DOHH2 (cell line): ENCODE measurements at regions not wholly inside any gene's neighbourhood (a gene's known extent, or its start where the extent isn't known, plus 50 kb on each side); places are given as distances from the start of the nearest gene placed in this dataset.

Source experiments
- H3F3A ChIP-seq: fragments of 200-600 bp; sonication (generic), shearing (Covaris generic); 2 replicates; pipeline ENCODE4 v1.6.0; 2016; ENCODE audit warnings: antibody characterized with exemption, mild to moderate bottlenecking; ENCODE audit not compliant: control insufficient read depth, insufficient read depth
- H3K27ac ChIP-seq: fragments of 200-600 bp; sonication (generic); 2 replicates; pipeline ENCODE4 v1.5.1; 2014; ENCODE audit warnings: low read depth, mild to moderate bottlenecking, low read length, moderate library complexity
- H3K27me3 ChIP-seq: fragments of 200-600 bp; sonication (generic); 2 replicates; pipeline ENCODE4 v1.6.1; 2014; ENCODE audit warnings: mild to moderate bottlenecking, low read length, mixed read lengths; ENCODE audit not compliant: control insufficient read depth
- H3K36me3 ChIP-seq: fragments of 200-600 bp; sonication (generic); 2 replicates; pipeline ENCODE4 v1.6.1; 2014; ENCODE audit warnings: mild to moderate bottlenecking, low read length, moderate library complexity, mixed read lengths; ENCODE audit not compliant: control insufficient read depth
- H3K4me1 ChIP-seq: fragments of 200-600 bp; sonication (generic); 2 replicates; pipeline ENCODE4 v1.6.1; 2014; ENCODE audit warnings: mild to moderate bottlenecking, low read length, mixed read lengths; ENCODE audit not compliant: control insufficient read depth
- H3K4me2 ChIP-seq: fragments of 200-600 bp; sonication (generic); 2 replicates; pipeline ENCODE4 v1.6.0; 2014; ENCODE audit warnings: mild to moderate bottlenecking, low read length, moderate library complexity
- H3K4me3 ChIP-seq: fragments of 200-600 bp; sonication (generic); 2 replicates; pipeline ENCODE4 v1.5.1; 2014; ENCODE audit warnings: mild to moderate bottlenecking, low read length, mixed read lengths
- H3K79me2 ChIP-seq: fragments of 200-600 bp; sonication (generic); 2 replicates; pipeline ENCODE4 v1.6.1; 2014; ENCODE audit warnings: mild to moderate bottlenecking, low read length, mixed read lengths; ENCODE audit not compliant: control insufficient read depth
- H3K9me2 ChIP-seq: fragments of 200-600 bp; sonication (generic); replicated peaks from 2 replicates; pipeline ENCODE4 v1.6.1; 2014; ENCODE audit warnings: mild to moderate bottlenecking, low read length, mixed read lengths; ENCODE audit not compliant: control insufficient read depth
- H3K9me3 ChIP-seq: fragments of 200-600 bp; sonication (generic); 2 replicates; pipeline ENCODE4 v1.6.1; 2014; ENCODE audit warnings: antibody characterized with exemption, low read length, mixed read lengths; ENCODE audit not compliant: control insufficient read depth, insufficient read depth
- H4K20me1 ChIP-seq: fragments of 200-600 bp; sonication (generic); 2 replicates; pipeline ENCODE4 v1.6.0; 2014; ENCODE audit warnings: low read depth, mild to moderate bottlenecking, antibody characterized with exemption, low read length, moderate library complexity; ENCODE audit not compliant: control insufficient read depth, insufficient read depth
- CTCF ChIP-seq: fragments of 200-600 bp; sonication (generic); IDR thresholded peaks from one replicate; pipeline ENCODE4 v1.5.1; 2014; ENCODE audit warnings: antibody characterized with exemption, mild to moderate bottlenecking, low read depth, low read length; ENCODE audit not compliant: poor library complexity, severe bottlenecking
- EZH2phosphoT487 ChIP-seq: fragments of 200-600 bp; sonication (generic); IDR thresholded peaks from 2 replicates; pipeline ENCODE4 v1.6.1; 2017; ENCODE audit warnings: borderline replicate concordance, mild to moderate bottlenecking, antibody characterized with exemption, low read length, moderate library complexity, mixed read lengths

DNA sequence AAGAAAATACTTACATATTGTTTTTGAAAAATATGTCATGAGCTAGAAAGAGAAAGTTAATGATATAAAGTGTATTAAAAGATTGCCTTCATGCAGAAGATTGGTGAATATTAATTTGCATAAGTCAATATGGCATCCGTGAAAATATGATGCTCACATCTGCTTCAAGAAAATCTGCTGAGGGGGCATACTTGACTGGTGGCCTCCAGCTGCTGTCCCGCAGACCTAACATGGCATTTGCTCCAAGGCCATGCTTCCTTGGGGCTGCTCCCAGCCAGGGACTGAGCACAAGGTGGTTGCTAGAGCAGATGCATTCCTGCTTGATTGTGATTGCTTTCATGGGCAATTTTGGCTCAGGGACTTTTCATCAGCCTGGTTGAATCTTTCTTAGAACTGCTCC is 133.8 kb downstream of the TTC6 start:
- no peaks in the 10 kb centered on the region for H4K20me1 ChIP-seq
- no peaks in the 10 kb centered on the region for H3K36me3 ChIP-seq
- no peak overlapping the region for H3K4me3 ChIP-seq
- H3K9me3 ChIP-seq: no peaks in the 10 kb centered on the region
- no peaks in the 10 kb centered on the region for H3F3A ChIP-seq
- H3K4me2 ChIP-seq: no peak overlapping the region
- no peak overlapping the region for H3K27ac ChIP-seq
- H3K79me2 ChIP-seq: no peaks in the 10 kb centered on the region
- H3K4me1 ChIP-seq: no peaks in the 10 kb centered on the region
- H3K27me3 ChIP-seq: no peaks in the 10 kb centered on the region
- no peaks in the 10 kb centered on the region for H3K9me2 ChIP-seq
- no peak for TF ChIP-seq EZH2phosphoT487
- TF ChIP-seq CTCF: no peak

GRCh38 chr14:37731094-37731493 is 135.7 kb downstream of the TTC6 start:
- no peaks in the 10 kb centered on the region for H3K27me3 ChIP-seq
- no peaks in the 10 kb centered on the region for H3K79me2 ChIP-seq
- no peak overlapping the region for H3K27ac ChIP-seq
- no peaks in the 10 kb centered on the region for H3K9me3 ChIP-seq
- H3K4me3 ChIP-seq: no peak overlapping the region
- no peaks in the 10 kb centered on the region for H3F3A ChIP-seq
- TF ChIP-seq EZH2phosphoT487: no peak
- TF ChIP-seq CTCF: no peak
- H3K9me2 ChIP-seq: no peaks in the 10 kb centered on the region
- H3K4me2 ChIP-seq: no peak overlapping the region
- H4K20me1 ChIP-seq: no peaks in the 10 kb centered on the region
- H3K4me1 ChIP-seq: no peaks in the 10 kb centered on the region
- H3K36me3 ChIP-seq: no peaks in the 10 kb centered on the region

- Histone ChIP-seq H3K9me3 (no peaks in the 10 kb centered on the region), H3K4me3 (no peak overlapping the region), H3K4me1 (no peaks in the 10 kb centered on the region), H3K4me2 (no peak overlapping the region), H3F3A (no peaks in the 10 kb centered on the region), H3K79me2 (no peaks in the 10 kb centered on the region), H3K27ac (no peak overlapping the region), H3K36me3 (no peaks in the 10 kb centered on the region), H3K9me2 (no peaks in the 10 kb centered on the region), H4K20me1 (no peaks in the 10 kb centered on the region), H3K27me3 (no peaks in the 10 kb centered on the region)
- TF ChIP-seq EZH2phosphoT487 (no peak), CTCF (no peak)
Measured at GRCh38 chr14:37745657-37746056, 150.2 kb downstream of the TTC6 start.
